NB4 (cell line): ENCODE measurements at regions not wholly inside any gene's neighbourhood (a gene's known extent, or its start where the extent isn't known, plus 50 kb on each side); places are given as distances from the start of the nearest gene placed in this dataset.

Experiments used
- DNase-seq: peaks from one replicate; pipeline ENCODE4 v3.0.0; 2010; ENCODE audit warnings: low read depth
- H3K4me3 ChIP-seq: one replicate; pipeline ENCODE4 v1.5.1; 2011; ENCODE audit warnings: mild to moderate bottlenecking, low read depth, low read length, moderate library complexity
- MYC ChIP-seq: IDR thresholded peaks from 2 replicates; pipeline ENCODE4 v1.6.1; 2011; ENCODE audit warnings: low read depth, low read length
- POLR2A ChIP-seq: IDR thresholded peaks from 2 replicates; pipeline ENCODE4 v1.6.1; 2011; ENCODE audit warnings: mild to moderate bottlenecking; ENCODE audit not compliant: insufficient read length; ENCODE audit errors: extremely low read depth
- TF ChIP-seq, protein P1 (sequence below): IDR thresholded peaks from one replicate; pipeline ENCODE4 v1.5.1; 2012; ENCODE audit warnings: low read depth, low read length
- TF ChIP-seq, protein P2 (sequence below): IDR thresholded peaks from 2 replicates; pipeline ENCODE4 v1.6.1; 2011; ENCODE audit warnings: low read depth, low read length

DNA sequence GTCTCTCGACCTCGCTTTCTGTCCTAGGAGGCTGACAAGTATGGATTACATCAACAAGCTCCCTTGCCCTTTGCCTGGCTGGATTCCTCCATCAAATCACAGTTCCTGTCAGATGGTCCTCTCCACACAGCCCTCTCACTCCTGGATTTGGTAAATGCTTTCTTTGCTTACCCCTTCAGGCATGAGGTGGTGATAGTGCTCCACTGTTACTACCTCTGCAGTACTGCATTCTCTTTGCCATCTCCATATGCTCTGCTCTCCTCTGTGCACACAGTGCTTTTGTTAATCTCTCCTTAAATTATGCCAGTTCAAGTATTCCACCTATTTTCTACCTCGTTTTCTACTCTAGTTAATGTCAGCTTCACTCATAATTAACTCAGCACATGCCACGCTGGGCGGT, 279.2 kb downstream of the DMAC1 start:
- no peak for DNase-seq
- H3K4me3 ChIP-seq, result no peak overlapping the region
- TF ChIP-seq, protein P1, sequence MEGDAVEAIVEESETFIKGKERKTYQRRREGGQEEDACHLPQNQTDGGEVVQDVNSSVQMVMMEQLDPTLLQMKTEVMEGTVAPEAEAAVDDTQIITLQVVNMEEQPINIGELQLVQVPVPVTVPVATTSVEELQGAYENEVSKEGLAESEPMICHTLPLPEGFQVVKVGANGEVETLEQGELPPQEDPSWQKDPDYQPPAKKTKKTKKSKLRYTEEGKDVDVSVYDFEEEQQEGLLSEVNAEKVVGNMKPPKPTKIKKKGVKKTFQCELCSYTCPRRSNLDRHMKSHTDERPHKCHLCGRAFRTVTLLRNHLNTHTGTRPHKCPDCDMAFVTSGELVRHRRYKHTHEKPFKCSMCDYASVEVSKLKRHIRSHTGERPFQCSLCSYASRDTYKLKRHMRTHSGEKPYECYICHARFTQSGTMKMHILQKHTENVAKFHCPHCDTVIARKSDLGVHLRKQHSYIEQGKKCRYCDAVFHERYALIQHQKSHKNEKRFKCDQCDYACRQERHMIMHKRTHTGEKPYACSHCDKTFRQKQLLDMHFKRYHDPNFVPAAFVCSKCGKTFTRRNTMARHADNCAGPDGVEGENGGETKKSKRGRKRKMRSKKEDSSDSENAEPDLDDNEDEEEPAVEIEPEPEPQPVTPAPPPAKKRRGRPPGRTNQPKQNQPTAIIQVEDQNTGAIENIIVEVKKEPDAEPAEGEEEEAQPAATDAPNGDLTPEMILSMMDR, result no peak
- TF ChIP-seq, protein P2, sequence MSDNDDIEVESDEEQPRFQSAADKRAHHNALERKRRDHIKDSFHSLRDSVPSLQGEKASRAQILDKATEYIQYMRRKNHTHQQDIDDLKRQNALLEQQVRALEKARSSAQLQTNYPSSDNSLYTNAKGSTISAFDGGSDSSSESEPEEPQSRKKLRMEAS, result no peak
- TF ChIP-seq MYC (no peak), POLR2A (no peak)

- TF ChIP-seq POLR2A (no peak), MYC (no peak)
- TF ChIP-seq, protein P2, result no peak
- TF ChIP-seq, protein P1, result no peak
- no peak overlapping the region for H3K4me3 ChIP-seq
- no peak for DNase-seq
These were observed 283.2 kb downstream of the DMAC1 start for GRCh38 chr9:7516376-7516775.

- DNase-seq, result no peak
- TF ChIP-seq, protein P1, result no peak
- TF ChIP-seq MYC (no peak), POLR2A (no peak)
- TF ChIP-seq, protein P2, result no peak
- no peak overlapping the region for H3K4me3 ChIP-seq
These were observed 289.4 kb downstream of the DMAC1 start for GRCh38 chr9:7510199-7510598.

DNA sequence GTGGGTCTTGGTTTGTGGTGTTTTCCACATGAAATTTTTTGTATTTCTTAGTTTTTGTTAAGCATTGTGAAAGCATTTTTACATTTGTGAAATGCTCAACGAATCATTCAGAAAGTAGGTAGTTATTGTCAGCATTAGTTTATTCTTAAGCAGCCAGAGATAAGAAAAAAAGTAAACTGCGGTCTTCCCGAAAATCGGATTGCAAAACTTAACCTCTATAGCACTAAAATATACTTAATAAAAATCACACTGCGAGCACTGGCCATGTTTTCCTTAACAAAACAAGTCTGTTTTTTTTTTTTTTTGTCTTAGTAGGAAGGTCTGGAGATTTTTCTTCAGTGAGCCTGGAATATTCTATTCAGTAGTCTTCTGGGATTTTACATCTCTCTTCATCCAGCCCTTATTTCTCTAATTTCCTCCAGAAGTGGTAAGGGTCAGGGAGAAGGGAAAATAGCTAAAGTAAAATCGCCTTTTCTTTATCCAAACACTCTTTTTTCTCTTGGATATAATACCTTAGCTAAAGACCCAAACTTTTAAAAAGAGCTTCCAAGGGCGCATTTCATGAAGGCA, 289.9 kb downstream of the DMAC1 start:
- no peak overlapping the region for H3K4me3 ChIP-seq
- TF ChIP-seq MYC (no peak), POLR2A (no peak)
- TF ChIP-seq, protein P2, result no peak
- TF ChIP-seq, protein P1, result no peak
- no peak for DNase-seq

- TF ChIP-seq MYC, result no peak
- TF ChIP-seq, protein P2, result no peak
- no peak overlapping the region for H3K4me3 ChIP-seq
These were observed 291.1 kb downstream of the DMAC1 start for GRCh38 chr9:7508516-7508915.

GRCh38 chr9:7507566-7508270, 291.9 kb downstream of the DMAC1 start:
- no peak for TF ChIP-seq MYC
- no peak for TF ChIP-seq POLR2A
- TF ChIP-seq, protein P1, result no peak
- TF ChIP-seq, protein P2, result no peak
- H3K4me3 ChIP-seq, result no peak overlapping the region
- no peak for DNase-seq

More at GRCh38 chr9:7508516-7508915, 291.1 kb downstream of the DMAC1 start:
- no peak for DNase-seq
